ENCODE measurements at regions not wholly inside any gene's neighbourhood (a gene's known extent, or its start where the extent isn't known, plus 50 kb on each side); places are given as distances from the start of the nearest gene placed in this dataset.

GRCh38 chr17:79438058-79438457, 172.8 kb downstream of the RBFOX3 start:
- ATAC-seq = no peak
- POLR2A ChIA-PET = no interaction called here

GRCh38 chr17:79437081-79437480, 173.8 kb downstream of the RBFOX3 start:
- Mint-ChIP-seq H3K27ac (no peak overlapping the region), H3K4me1 (ENCODE audit: low read depth) (no peaks in the 10 kb centered on the region), H3K27me3 (ENCODE audit: low read depth) (no peaks in the 10 kb centered on the region), H3K9me3 (ENCODE audit: insufficient read depth) (no peaks in the 10 kb centered on the region), H3K4me3 (no peak overlapping the region), H3K36me3 (ENCODE audit: low read depth) (no peaks in the 10 kb centered on the region)
- ChIA-PET POLR2A (no interaction called here), CTCF (no interaction called here)
- ATAC-seq (no peak), DNase-seq (no peak)

More at GRCh38 chr17:79438058-79438457, 172.8 kb downstream of the RBFOX3 start:
- CTCF ChIA-PET = no interaction called here
- no peak for DNase-seq
- Mint-ChIP-seq H3K27ac (no peak overlapping the region), H3K27me3 (ENCODE audit: low read depth) (no peaks in the 10 kb centered on the region), H3K4me3 (no peak overlapping the region), H3K36me3 (ENCODE audit: low read depth) (no peaks in the 10 kb centered on the region), H3K4me1 (ENCODE audit: low read depth) (no peaks in the 10 kb centered on the region), H3K9me3 (ENCODE audit: insufficient read depth) (no peaks in the 10 kb centered on the region)

- ATAC-seq (no peak), DNase-seq (no peak)
- H3K4me3 Mint-ChIP-seq = no peak overlapping the region
- H3K9me3 Mint-ChIP-seq (ENCODE audit: insufficient read depth) = no peaks in the 10 kb centered on the region
- no peaks in the 10 kb centered on the region for H3K36me3 Mint-ChIP-seq (ENCODE audit: low read depth)
- ChIA-PET CTCF (no interaction called here), POLR2A (no interaction called here)
- no peaks in the 10 kb centered on the region for H3K27me3 Mint-ChIP-seq (ENCODE audit: low read depth)
- no peaks in the 10 kb centered on the region for H3K4me1 Mint-ChIP-seq (ENCODE audit: low read depth)
- no peak overlapping the region for H3K27ac Mint-ChIP-seq
Measured at GRCh38 chr17:79435962-79436361, 174.9 kb downstream of the RBFOX3 start.

GRCh38 chr17:79435296-79435695, 175.6 kb downstream of the RBFOX3 start:
- DNase-seq (no peak), ATAC-seq (no peak)
- Mint-ChIP-seq H3K36me3 (ENCODE audit: low read depth) (no peaks in the 10 kb centered on the region), H3K4me1 (ENCODE audit: low read depth) (no peaks in the 10 kb centered on the region), H3K4me3 (no peak overlapping the region), H3K27ac (no peak overlapping the region), H3K27me3 (ENCODE audit: low read depth) (no peaks in the 10 kb centered on the region), H3K9me3 (ENCODE audit: insufficient read depth) (no peaks in the 10 kb centered on the region)
- POLR2A ChIA-PET = no interaction called here
- CTCF ChIA-PET = no interaction called here

GRCh38 chr17:79434215-79434614, 176.6 kb downstream of the RBFOX3 start:
- Mint-ChIP-seq H3K9me3 (ENCODE audit: insufficient read depth) (no peaks in the 10 kb centered on the region), H3K36me3 (ENCODE audit: low read depth) (no peaks in the 10 kb centered on the region), H3K27ac (no peak overlapping the region), H3K4me1 (ENCODE audit: low read depth) (no peaks in the 10 kb centered on the region), H3K27me3 (ENCODE audit: low read depth) (no peaks in the 10 kb centered on the region), H3K4me3 (no peak overlapping the region)
- ChIA-PET POLR2A (no interaction called here), CTCF (no interaction called here)
- ATAC-seq = no peak
- no peak for DNase-seq

GRCh38 chr17:79433379-79433778, 177.5 kb downstream of the RBFOX3 start:
- Mint-ChIP-seq H3K27me3 (ENCODE audit: low read depth) (no peaks in the 10 kb centered on the region), H3K27ac (no peak overlapping the region), H3K4me1 (ENCODE audit: low read depth) (no peaks in the 10 kb centered on the region), H3K9me3 (ENCODE audit: insufficient read depth) (no peaks in the 10 kb centered on the region), H3K36me3 (ENCODE audit: low read depth) (no peaks in the 10 kb centered on the region), H3K4me3 (no peak overlapping the region)
- ATAC-seq (no peak), DNase-seq (no peak)
- CTCF ChIA-PET = no interaction called here
- POLR2A ChIA-PET = no interaction called here

GRCh38 chr17:79431175-79431574, 179.7 kb downstream of the RBFOX3 start:
- Mint-ChIP-seq H3K9me3 (ENCODE audit: insufficient read depth) (no peaks in the 10 kb centered on the region), H3K27ac (no peak overlapping the region), H3K27me3 (ENCODE audit: low read depth) (no peaks in the 10 kb centered on the region), H3K4me3 (no peak overlapping the region), H3K4me1 (ENCODE audit: low read depth) (no peaks in the 10 kb centered on the region), H3K36me3 (ENCODE audit: low read depth) (no peaks in the 10 kb centered on the region)
- CTCF ChIA-PET = no interaction called here
- no peak for ATAC-seq
- no peak for DNase-seq
- POLR2A ChIA-PET = no interaction called here

- ATAC-seq (no peak), DNase-seq (no peak)
- no peaks in the 10 kb centered on the region for H3K4me1 Mint-ChIP-seq (ENCODE audit: low read depth)
- ChIA-PET POLR2A (no interaction called here), CTCF (no interaction called here)
- H3K27ac Mint-ChIP-seq = no peak overlapping the region
- H3K4me3 Mint-ChIP-seq = no peak overlapping the region
- H3K36me3 Mint-ChIP-seq (ENCODE audit: low read depth) = no peaks in the 10 kb centered on the region
- no peaks in the 10 kb centered on the region for H3K9me3 Mint-ChIP-seq (ENCODE audit: insufficient read depth)
- no peaks in the 10 kb centered on the region for H3K27me3 Mint-ChIP-seq (ENCODE audit: low read depth)
Measured at GRCh38 chr17:79429864-79430494, 180.9 kb downstream of the RBFOX3 start.

GRCh38 chr17:79428988-79429387, 181.9 kb downstream of the RBFOX3 start:
- Mint-ChIP-seq H3K27me3 (ENCODE audit: low read depth) (no peaks in the 10 kb centered on the region), H3K4me1 (ENCODE audit: low read depth) (no peaks in the 10 kb centered on the region), H3K27ac (no peak overlapping the region), H3K36me3 (ENCODE audit: low read depth) (no peaks in the 10 kb centered on the region), H3K4me3 (no peak overlapping the region), H3K9me3 (ENCODE audit: insufficient read depth) (no peaks in the 10 kb centered on the region)
- ChIA-PET POLR2A (no interaction called here), CTCF (no interaction called here)
- DNase-seq (no peak), ATAC-seq (no peak)

GRCh38 chr17:79427621-79428539, 183.0 kb downstream of the RBFOX3 start:
- Mint-ChIP-seq H3K4me3 (no peak overlapping the region), H3K9me3 (ENCODE audit: insufficient read depth) (no peaks in the 10 kb centered on the region), H3K4me1 (ENCODE audit: low read depth) (no peaks in the 10 kb centered on the region), H3K27me3 (ENCODE audit: low read depth) (no peaks in the 10 kb centered on the region), H3K27ac (no peak overlapping the region), H3K36me3 (ENCODE audit: low read depth) (no peaks in the 10 kb centered on the region)
- POLR2A ChIA-PET = interaction anchor here (0.6 kb wide), 1 partner anchor 734 kb away, joined by 4 read pairs; no protein-coding TSS in a partner anchor
- DNase-seq (no peak), ATAC-seq (no peak)
- CTCF ChIA-PET = no interaction called here

GRCh38 chr17:79425686-79426085, 185.2 kb downstream of the RBFOX3 start:
- Mint-ChIP-seq H3K27ac (no peak overlapping the region), H3K9me3 (ENCODE audit: insufficient read depth) (no peaks in the 10 kb centered on the region), H3K27me3 (ENCODE audit: low read depth) (no peaks in the 10 kb centered on the region), H3K36me3 (ENCODE audit: low read depth) (no peaks in the 10 kb centered on the region), H3K4me1 (ENCODE audit: low read depth) (no peaks in the 10 kb centered on the region), H3K4me3 (no peak overlapping the region)
- DNase-seq (no peak), ATAC-seq (no peak)
- ChIA-PET POLR2A (no interaction called here), CTCF (no interaction called here)

GRCh38 chr17:79424471-79425185, 186.2 kb downstream of the RBFOX3 start:
- DNase-seq = no peak
- ATAC-seq = no peak
- H3K27ac Mint-ChIP-seq = no peak overlapping the region
- no peak overlapping the region for H3K4me3 Mint-ChIP-seq
- H3K9me3 Mint-ChIP-seq (ENCODE audit: insufficient read depth) = no peaks in the 10 kb centered on the region
- H3K36me3 Mint-ChIP-seq (ENCODE audit: low read depth) = no peaks in the 10 kb centered on the region
- no peaks in the 10 kb centered on the region for H3K4me1 Mint-ChIP-seq (ENCODE audit: low read depth)
- CTCF ChIA-PET = no interaction called here
- H3K27me3 Mint-ChIP-seq (ENCODE audit: low read depth) = no peaks in the 10 kb centered on the region
- POLR2A ChIA-PET = no interaction called here

Data from activated CD8-positive, alpha-beta T cell treated with anti-CD3 and anti-CD28 coated beads, Interleukin-2, amount 10 ng/mL, durations not matched to agents 7 days and 5 days (primary cell).